Erythroblast (primary cell): ENCODE measurements at regions not wholly inside any gene's neighbourhood (a gene's known extent, or its start where the extent isn't known, plus 50 kb on each side); places are given as distances from the start of the nearest gene placed in this dataset.

ENCODE experiments used
- DNase-seq, 2 experiments: peaks; one replicate each; lab custom pipeline; 2025; lab: John Stamatoyannopoulos, UW
- GATA1 ChIP-seq: IDR thresholded peaks from 2 replicates; pipeline ENCODE4 v1.6.1; 2011; ENCODE audit warnings: low read depth, mild to moderate bottlenecking, control low read depth, low read length, moderate library complexity
- POLR2A ChIP-seq: IDR thresholded peaks from 2 replicates; pipeline ENCODE4 v1.6.1; 2011; ENCODE audit warnings: mild to moderate bottlenecking, low read length

DNA sequence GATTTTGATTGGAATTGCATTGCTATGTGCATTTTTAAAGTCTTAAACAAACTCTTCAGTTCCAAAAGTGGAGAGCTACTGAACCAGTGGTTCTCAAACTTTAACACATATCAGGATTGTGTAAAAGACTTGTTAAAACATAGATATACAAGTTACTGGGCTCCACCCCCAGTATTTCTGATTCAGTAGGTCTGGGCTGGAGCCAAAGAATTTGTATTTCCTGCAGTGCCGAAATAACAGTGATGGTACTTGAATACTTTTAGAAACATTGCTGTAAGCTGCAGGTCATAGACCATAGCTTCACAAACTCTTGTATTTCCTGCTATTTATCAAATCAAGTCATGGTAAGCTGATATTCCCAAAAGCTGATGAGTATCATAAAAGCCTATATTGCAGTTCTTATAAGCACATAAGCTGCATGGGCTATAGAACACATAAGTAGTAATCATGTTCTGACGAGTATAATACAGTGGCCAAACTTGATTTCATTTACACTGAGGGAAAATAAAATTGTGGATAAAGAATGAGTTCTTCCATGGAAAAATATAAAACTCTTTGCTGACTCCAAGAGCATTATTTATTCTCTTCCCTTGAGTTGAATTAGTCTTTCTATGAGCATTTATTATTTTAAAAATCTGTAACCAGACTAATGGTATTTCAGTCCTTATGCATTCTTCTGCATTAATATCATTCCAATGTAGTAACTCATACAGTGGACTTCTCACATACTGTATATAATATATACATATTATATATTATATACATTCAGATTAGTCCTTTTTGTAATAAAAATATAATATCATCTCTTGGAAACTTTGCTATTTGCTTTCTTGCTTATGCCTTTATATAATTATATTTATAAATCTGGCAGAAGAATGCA lies 550.5 kb upstream of the AGTR1 start:
- no peak for DNase-seq
- TF ChIP-seq POLR2A (no peak), GATA1 (no peak)

DNA sequence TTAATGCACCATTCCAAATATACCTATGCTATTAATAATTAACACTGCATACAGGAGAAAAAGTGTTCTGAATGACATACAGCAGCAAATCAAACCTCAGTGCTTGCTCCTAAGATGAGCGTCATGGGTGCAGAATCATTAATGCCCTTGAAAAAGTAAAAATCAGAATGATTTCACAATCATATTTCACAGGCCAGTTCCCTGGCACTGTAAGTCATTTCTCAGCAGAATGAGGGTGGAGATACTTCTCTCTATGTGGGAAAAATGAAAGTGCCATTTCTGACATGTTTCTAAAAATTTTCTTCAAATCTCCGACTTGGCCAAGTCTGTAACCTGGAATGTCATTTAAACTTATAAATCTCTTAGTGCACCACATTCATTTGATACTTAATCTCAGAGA lies 549.8 kb upstream of the AGTR1 start:
- no peak for DNase-seq
- no peak for TF ChIP-seq POLR2A
- no peak for TF ChIP-seq GATA1

DNA sequence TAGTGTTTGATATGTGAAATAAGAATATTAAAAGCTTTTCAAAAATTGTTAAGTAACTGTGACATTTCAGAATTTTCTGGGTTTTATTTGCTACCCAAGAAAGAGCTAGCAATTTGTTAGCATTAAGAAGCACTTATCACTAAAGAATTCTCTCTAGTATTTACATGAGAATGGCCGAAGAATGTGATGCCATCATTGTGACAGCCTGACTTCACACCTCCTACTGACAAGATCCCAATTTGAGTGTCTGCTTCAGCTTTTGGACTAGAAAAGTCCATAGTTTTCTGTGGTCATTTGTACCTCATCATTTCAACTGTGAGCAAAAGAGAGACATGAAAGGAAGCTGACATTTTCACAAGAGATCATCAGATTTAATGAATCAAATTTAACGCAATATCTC lies 548.1 kb upstream of the AGTR1 start:
- TF ChIP-seq POLR2A (no peak), GATA1 (no peak)
- no peak for DNase-seq

DNA sequence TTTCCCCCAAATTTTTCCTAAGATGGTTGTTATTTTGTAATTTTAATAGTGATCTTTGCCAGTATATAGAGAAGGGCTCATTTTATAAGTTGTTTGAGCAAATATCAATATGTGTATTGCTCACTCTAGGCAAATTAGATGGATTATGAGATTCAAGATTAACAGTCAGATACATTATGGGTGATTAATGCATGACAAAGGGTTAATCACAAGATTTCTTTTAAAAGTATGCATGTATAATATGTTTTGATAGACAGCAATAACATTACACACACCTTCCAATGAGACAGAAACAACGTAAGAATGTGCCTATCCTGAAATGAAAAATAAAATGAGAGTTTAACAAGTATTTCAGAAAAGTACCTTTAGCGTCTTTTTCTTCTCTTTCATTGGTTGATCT lies 547.6 kb upstream of the AGTR1 start:
- no peak for TF ChIP-seq GATA1
- no peak for TF ChIP-seq POLR2A
- no peak for DNase-seq

DNA sequence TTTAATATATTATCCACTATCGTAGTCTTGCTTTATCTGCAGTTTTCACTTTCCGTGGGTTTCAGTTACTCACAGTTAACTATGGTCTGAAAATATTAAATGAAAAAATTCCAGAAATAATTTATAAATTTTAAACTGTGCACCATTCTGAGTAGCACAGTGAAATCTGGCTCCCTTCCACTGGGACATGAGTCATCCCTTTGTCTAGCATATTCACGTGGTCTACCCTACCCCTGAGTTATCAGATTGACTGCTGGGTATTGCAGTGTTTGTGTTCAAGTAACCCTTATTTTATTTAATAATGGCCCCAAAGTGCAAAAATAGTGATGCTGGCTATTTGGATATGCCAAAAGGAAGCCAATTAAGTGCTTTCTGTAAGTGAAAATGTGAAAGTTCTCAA lies 539.5 kb upstream of the AGTR1 start:
- no peak for DNase-seq
- TF ChIP-seq GATA1 (no peak), POLR2A (no peak)

DNA sequence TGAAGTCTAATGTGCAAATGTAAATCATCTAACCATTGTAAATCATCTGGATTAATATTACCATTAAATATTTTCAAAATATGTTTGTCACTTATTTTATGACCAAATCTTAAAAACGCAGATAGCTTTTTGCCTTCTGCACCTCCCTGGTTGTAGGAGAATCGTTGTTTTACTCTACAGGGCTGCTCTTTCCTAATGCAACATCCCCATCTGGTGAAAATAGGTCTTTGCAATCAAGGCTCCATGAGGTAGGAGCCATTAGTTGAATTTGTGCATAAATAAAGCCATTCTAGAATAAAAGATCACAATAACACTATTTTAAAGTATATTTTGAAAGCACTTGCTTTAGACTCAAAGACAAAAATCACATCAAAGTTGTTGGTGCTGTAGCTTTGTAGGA lies 535.6 kb upstream of the AGTR1 start:
- TF ChIP-seq GATA1 (no peak), POLR2A (no peak)
- DNase-seq: no peak

DNA sequence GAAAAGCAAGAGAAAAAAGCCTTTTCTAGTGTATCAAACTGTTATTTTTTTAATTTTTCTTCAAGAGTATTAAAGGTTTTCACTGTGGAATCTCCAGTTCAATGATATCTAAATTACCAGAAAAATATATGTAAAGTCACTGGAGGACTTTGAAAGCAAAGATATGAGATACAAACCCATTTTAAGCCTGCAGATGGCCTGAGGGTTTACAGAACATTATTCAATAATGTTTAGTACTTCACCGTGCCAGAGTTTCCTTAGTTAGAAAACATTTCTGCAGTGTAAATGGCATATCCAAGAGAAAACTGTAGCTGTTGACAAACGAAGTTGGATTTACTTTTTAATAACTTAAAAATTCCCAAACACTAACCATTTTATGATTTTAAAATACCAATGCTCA lies 529.4 kb upstream of the AGTR1 start:
- TF ChIP-seq GATA1 (no peak), POLR2A (no peak)
- no peak for DNase-seq

DNA sequence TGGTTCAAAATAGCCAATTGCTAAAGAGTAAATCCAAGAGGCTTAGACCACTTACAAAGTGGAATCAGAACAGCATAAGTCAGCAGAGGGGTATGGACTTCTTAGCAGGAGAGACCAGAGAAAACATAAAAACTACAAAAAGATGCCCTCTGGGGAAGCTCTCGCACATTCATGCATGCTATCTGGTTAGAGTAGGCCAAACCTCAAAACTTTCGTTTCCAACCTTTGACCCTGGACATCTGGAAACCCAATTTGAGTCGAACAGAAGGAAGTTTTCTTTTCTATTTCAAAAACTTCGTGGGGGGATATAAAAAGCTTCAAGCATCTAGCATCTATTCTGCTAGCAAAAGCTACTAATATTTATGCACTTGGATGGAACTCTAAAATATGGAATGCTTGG lies 523.9 kb upstream of the AGTR1 start:
- TF ChIP-seq POLR2A (no peak), GATA1 (no peak)
- no peak for DNase-seq

DNA sequence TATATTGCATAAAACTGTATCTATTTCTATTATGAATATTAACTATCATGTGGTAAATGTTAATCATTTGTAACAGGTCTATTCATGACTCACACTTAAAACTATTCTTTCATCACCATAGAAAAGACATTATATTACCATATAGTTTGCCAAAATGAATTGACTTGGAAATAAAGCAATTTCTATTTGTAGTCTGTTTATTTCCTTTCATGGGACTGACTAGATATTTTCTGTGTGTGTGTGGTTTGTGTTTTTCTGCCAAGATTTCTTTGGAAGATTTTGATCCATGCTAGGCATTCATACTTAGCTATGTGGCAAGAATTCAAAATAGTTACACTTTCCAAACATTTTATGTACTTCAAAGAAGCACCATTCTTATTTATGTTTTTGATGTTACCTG lies 522.5 kb upstream of the AGTR1 start:
- TF ChIP-seq POLR2A (no peak), GATA1 (no peak)
- DNase-seq: no peak

DNA sequence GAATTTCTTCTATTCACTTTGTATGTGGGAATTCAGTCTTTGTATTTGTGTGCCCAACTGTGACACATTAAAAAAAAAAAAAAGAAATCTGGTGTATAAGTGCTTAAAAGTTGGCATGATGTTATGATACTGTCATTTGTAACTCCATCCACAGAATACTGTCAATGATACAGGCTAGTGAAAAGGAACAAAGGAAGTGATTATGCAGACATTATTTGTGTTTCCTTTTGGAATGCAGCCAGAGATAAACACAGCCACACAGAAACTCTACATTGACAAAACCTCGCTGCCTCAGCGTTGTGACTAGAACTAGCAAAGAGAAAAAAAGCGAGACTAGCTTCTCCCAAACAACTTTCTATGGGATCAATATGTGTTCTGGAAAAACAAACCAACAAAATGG lies 519.2 kb upstream of the AGTR1 start:
- TF ChIP-seq POLR2A (no peak), GATA1 (no peak)
- DNase-seq: no peak

DNA sequence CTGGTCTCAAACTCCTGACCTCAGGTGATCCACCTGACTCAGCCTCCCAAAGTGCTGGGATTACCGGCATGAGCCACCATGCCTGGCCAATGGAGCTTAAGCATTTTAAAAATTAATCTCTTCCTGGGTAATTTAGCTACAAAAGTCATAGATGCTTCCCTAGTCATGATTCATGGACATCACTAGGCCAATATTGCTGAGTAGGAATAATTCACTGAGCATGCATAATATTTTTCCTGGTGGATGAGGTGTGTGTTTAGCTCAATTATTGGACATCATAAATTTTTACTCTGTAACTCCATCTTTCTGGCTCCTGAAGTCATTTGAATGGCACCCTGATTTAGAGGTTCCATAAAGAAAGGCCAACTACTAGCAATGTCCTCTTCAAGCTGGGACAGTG lies 512.9 kb upstream of the AGTR1 start:
- no peak for DNase-seq
- TF ChIP-seq POLR2A (no peak), GATA1 (no peak)

DNA sequence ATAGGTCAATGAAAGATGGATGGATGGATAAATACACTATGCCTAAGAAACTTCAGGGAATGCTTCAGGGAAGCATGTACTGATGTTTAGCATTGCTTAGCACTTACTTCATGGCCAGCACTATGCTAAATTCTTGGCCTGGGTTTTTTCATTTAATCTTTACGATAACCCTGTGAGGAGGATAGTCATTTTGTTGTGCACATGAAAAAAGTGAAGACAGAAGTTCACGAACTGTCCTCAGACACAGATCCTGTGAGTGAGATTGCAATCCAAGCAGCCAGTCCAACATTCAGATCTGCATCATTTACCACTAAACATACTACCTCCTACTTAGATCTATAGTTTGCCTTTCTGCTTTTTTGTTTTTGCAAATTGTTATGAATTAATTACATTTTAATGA lies 510.8 kb upstream of the AGTR1 start:
- DNase-seq: no peak
- TF ChIP-seq POLR2A (no peak), GATA1 (no peak)

DNA sequence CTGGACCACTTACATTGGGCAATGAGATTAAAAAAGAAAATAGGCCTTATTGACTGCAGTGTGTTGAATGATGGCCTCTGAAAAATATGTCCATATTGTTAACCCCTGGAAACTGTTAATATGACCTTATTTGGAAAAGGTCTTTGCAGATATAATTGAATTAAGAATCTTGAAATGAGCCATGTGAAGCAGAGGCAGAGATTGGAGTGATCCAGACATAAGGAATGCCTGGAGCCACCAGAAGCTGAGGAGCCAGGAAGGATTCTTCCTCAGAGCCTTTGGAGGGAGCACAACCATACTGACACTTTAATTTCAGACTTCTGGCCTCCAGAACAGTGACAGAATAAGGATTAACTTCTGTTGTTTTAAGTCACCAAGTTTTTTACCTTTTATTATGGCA lies 510.4 kb upstream of the AGTR1 start:
- no peak for DNase-seq
- TF ChIP-seq POLR2A (no peak), GATA1 (no peak)

DNA sequence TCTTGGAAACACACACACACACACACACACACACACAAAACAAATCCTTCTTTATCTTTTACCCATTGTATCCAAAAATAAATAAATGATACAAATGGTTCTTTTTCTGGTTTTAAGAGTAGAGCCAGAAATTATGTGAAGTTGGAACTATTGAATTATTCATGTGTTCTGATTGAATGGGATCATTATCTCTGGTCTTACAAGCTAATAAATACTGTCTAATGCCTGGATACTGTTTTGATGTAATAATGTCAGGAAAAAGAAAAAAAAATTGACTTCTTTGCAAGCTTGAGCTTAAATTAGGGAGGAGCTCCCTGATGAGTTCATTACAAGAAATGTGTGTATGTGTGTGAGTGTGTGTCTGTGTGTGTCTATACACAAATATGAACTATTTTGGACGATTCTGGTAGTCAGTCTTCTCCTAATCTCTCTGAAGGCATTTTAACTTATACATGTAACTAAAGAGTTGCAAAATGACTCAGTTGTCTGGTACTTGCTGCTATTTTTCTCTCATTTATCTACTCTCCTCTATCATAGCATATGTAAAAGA lies 507.2 kb upstream of the AGTR1 start:
- DNase-seq: no peak
- no peak for TF ChIP-seq POLR2A
- TF ChIP-seq GATA1: no peak

DNA sequence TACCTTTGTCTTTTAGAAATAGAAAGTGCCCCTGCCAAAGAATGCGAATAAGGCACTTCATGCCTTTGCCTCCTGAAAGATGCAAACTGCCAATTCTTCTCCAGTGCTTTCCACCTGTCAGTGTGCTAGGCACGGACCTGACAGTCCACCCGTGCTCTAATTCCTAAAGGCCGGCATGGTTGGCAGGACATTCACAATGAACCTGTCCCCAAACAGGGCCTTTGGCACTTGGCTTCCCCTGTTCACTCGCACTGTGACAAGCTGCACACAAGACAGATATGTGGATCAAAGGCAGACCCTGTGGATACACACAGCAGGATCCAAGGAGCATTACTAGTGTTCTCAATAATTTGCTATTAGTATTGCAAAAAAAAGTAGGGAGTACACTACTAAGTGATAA lies 505.7 kb upstream of the AGTR1 start:
- no peak for TF ChIP-seq GATA1
- no peak for TF ChIP-seq POLR2A
- DNase-seq: no peak
